GM12891 (cell line): ENCODE measurements at regions not wholly inside any gene's neighbourhood (a gene's known extent, or its start where the extent isn't known, plus 50 kb on each side); places are given as distances from the start of the nearest gene placed in this dataset.

Experiments used
- DNase-seq: peaks from one replicate; pipeline ENCODE4 v3.0.0; 2011; ENCODE audit warnings: low spot score; ENCODE audit not compliant: insufficient read length
- FAIRE-seq: peaks from 2 replicates; lab custom pipeline; 2011; peaks lifted over from hg19 to GRCh38; lab: Jason Lieb, UNC
- PAX5 ChIP-seq: IDR thresholded peaks from 2 replicates; pipeline ENCODE4 v1.6.1; 2011; ENCODE audit warnings: low read length, moderate library complexity, mild to moderate bottlenecking; ENCODE audit not compliant: insufficient read depth, severe bottlenecking
- POLR2A ChIP-seq: IDR thresholded peaks from 2 replicates; pipeline ENCODE4 v1.6.1; 2011; ENCODE audit warnings: low read depth, low read length, control low read depth
- POLR2AphosphoS5 ChIP-seq: IDR thresholded peaks from 2 replicates; pipeline ENCODE4 v1.6.1; 2011; ENCODE audit warnings: low read depth, low read length, control low read depth
- POU2F2 ChIP-seq: IDR thresholded peaks from 2 replicates; pipeline ENCODE4 v1.6.1; 2011; ENCODE audit warnings: low read depth, mild to moderate bottlenecking, control low read depth, low read length, moderate library complexity
- SPI1 ChIP-seq: IDR thresholded peaks from 2 replicates; pipeline ENCODE4 v1.6.1; 2011; ENCODE audit warnings: low read depth, low read length, control low read depth
- TAF1 ChIP-seq: IDR thresholded peaks from 2 replicates; pipeline ENCODE4 v1.6.1; 2011; ENCODE audit warnings: low read depth, low read length, control low read depth

- DNase-seq (no peak), FAIRE-seq (no peak)
- TF ChIP-seq TAF1 (no peak), POU2F2 (no peak), POLR2A (no peak), SPI1 (no peak), PAX5 (no peak), POLR2AphosphoS5 (no peak)
Observed at GRCh38 chr6:164870164-164870563, 439.2 kb downstream of the C6orf118 start.

- no peak for FAIRE-seq
- TF ChIP-seq PAX5 (no peak), POLR2A (no peak), TAF1 (no peak), POU2F2 (no peak), SPI1 (no peak), POLR2AphosphoS5 (no peak)
- no peak for DNase-seq
Observed at GRCh38 chr6:164861967-164862366, 447.4 kb downstream of the C6orf118 start.

- FAIRE-seq = no peak
- TF ChIP-seq POU2F2 (no peak), PAX5 (no peak), POLR2AphosphoS5 (no peak), SPI1 (no peak), POLR2A (no peak), TAF1 (no peak)
- DNase-seq = no peak
Observed at GRCh38 chr6:164859816-164860215, 449.6 kb downstream of the C6orf118 start.

GRCh38 chr6:164856138-164856537 lies 453.3 kb downstream of the C6orf118 start:
- TF ChIP-seq SPI1 = no peak
- FAIRE-seq = no peak
- no peak for DNase-seq

GRCh38 chr6:164855281-164855680 lies 454.1 kb downstream of the C6orf118 start:
- no peak for TF ChIP-seq POU2F2
- no peak for TF ChIP-seq POLR2A
- TF ChIP-seq SPI1 = no peak
- no peak for TF ChIP-seq PAX5
- TF ChIP-seq TAF1 = no peak
- TF ChIP-seq POLR2AphosphoS5 = no peak
- FAIRE-seq (no peak), DNase-seq (no peak)

- TF ChIP-seq TAF1 (no peak), POU2F2 (no peak), POLR2AphosphoS5 (no peak), PAX5 (no peak), SPI1 (no peak), POLR2A (no peak)
- FAIRE-seq (no peak), DNase-seq (no peak)
Observed at GRCh38 chr6:164854526-164854925, 454.9 kb downstream of the C6orf118 start.

GRCh38 chr6:164845773-164846172 lies 463.6 kb downstream of the C6orf118 start:
- DNase-seq = no peak
- no peak for TF ChIP-seq POLR2A
- no peak for TF ChIP-seq SPI1
- no peak for TF ChIP-seq POLR2AphosphoS5
- no peak for TF ChIP-seq POU2F2
- TF ChIP-seq TAF1 = no peak
- no peak for TF ChIP-seq PAX5
- FAIRE-seq = no peak

- FAIRE-seq = no peak
- DNase-seq = no peak
- TF ChIP-seq POLR2A (no peak), POLR2AphosphoS5 (no peak), TAF1 (no peak), PAX5 (no peak), SPI1 (no peak)
Observed at GRCh38 chr6:164842085-164842484, 467.3 kb downstream of the C6orf118 start.

- FAIRE-seq = no peak
- TF ChIP-seq PAX5 = no peak
- TF ChIP-seq SPI1 = no peak
- TF ChIP-seq POLR2A = no peak
- TF ChIP-seq POLR2AphosphoS5 = no peak
- no peak for TF ChIP-seq TAF1
- TF ChIP-seq POU2F2 = no peak
Observed at GRCh38 chr6:164838068-164838615, 471.3 kb downstream of the C6orf118 start.

GRCh38 chr6:164836486-164836885 lies 472.9 kb downstream of the C6orf118 start:
- FAIRE-seq (no peak), DNase-seq (no peak)
- TF ChIP-seq PAX5 (no peak), SPI1 (no peak), POLR2AphosphoS5 (no peak), POLR2A (no peak), TAF1 (no peak), POU2F2 (no peak)

More at GRCh38 chr6:164838068-164838615, 471.3 kb downstream of the C6orf118 start:
- DNase-seq = no peak

- TF ChIP-seq PAX5 = no peak
- no peak for TF ChIP-seq SPI1
- TF ChIP-seq POLR2A = no peak
- TF ChIP-seq POU2F2 = no peak
- TF ChIP-seq TAF1 = no peak
- DNase-seq (no peak), FAIRE-seq (no peak)
Observed at GRCh38 chr6:164832410-164832809, 477.0 kb downstream of the C6orf118 start.

- FAIRE-seq = no peak
Observed at GRCh38 chr6:164827537-164827936, 481.9 kb downstream of the C6orf118 start.

More at GRCh38 chr6:164827537-164827936, 481.9 kb downstream of the C6orf118 start:
- DNase-seq = no peak
- TF ChIP-seq POU2F2 = no peak
- no peak for TF ChIP-seq TAF1
- no peak for TF ChIP-seq SPI1
- no peak for TF ChIP-seq POLR2AphosphoS5
- TF ChIP-seq POLR2A = no peak
